Gastroesophageal sphincter (tissue), 2 donors: ENCODE measurements at regions not wholly inside any gene's neighbourhood (a gene's known extent, or its start where the extent isn't known, plus 50 kb on each side); places are given as distances from the start of the nearest gene placed in this dataset.

Experiments used
- POLR2A ChIP-seq, 2 donors: fragments of 450-650 bp; IDR thresholded peaks; one replicate each; pipeline ENCODE4 v1.6.1; 2017; ENCODE audit warnings: antibody characterized with exemption in 2 of 2, mild to moderate bottlenecking in 2 of 2, moderate library complexity in 1 of 2
- POLR2AphosphoS5 ChIP-seq: sonication (generic); formaldehyde crosslinking; IDR thresholded peaks from one replicate; pipeline ENCODE4 v1.6.1; 2017; ENCODE audit warnings: antibody characterized with exemption

DNA sequence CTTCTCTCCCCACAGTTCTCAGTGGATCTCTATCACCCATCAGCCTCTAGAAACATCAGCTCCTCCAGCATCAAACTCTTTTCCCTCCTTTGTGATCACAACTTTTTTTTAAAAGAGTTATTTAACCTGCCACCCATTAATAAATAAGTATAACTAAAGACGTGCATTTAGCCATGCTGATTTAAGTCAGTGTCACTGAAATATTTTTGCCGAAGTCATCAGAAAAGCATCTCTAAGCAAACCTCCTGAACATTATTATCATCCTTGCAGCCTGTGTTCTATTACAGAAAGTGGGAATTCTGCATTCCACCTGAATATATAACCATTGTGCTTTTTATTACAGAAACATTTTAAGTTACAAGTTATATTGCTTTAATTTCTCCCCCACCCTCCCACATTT lies 106.2 kb upstream of the ARHGAP28 start:
- TF ChIP-seq POLR2AphosphoS5 (no peak), POLR2A (IDR thresholded peaks at IDR 0.05) (no peak)
